ENCODE measurements at regions not wholly inside any gene's neighbourhood (a gene's known extent, or its start where the extent isn't known, plus 50 kb on each side); places are given as distances from the start of the nearest gene placed in this dataset.

- Histone ChIP-seq H3K4me2 (ENCODE audit: low read depth, low read length) (no peak overlapping the region), H3K9me2 (replicated peaks; ENCODE audit: insufficient read depth, low read length) (no peaks in the 10 kb centered on the region), H2AFZ (ENCODE audit: low read length) (no peak overlapping the region), H3K4me3 (ENCODE audit: low read length) (no peak overlapping the region), H3K27ac (ENCODE audit: low read length) (no peak overlapping the region), H3K79me2 (ENCODE audit: low read length) (no peaks in the 10 kb centered on the region), H3K4me1 (ENCODE audit: low read length) (no peaks in the 10 kb centered on the region), H3K9ac (ENCODE audit: low read length) (no peak overlapping the region), H3F3A (ENCODE audit: insufficient read depth, low read length) (no peaks in the 10 kb centered on the region), H3K36me3 (replicated peaks; ENCODE audit: insufficient read depth, low read length) (no peaks in the 10 kb centered on the region), H3K9me3 (replicated peaks; ENCODE audit: insufficient read depth, low read length) (no peaks in the 10 kb centered on the region), H4K20me1 (ENCODE audit: insufficient read depth, low read length) (no peaks in the 10 kb centered on the region), H3K27me3 (replicated peaks; ENCODE audit: insufficient read depth, low read length) (no peaks in the 10 kb centered on the region)
- no peak for DNase-seq
- TF ChIP-seq EZH2 (optimal IDR thresholded peaks at IDR 0.05; ENCODE audit: low read depth, low read length): no peak
- TF ChIP-seq, protein P1, sequence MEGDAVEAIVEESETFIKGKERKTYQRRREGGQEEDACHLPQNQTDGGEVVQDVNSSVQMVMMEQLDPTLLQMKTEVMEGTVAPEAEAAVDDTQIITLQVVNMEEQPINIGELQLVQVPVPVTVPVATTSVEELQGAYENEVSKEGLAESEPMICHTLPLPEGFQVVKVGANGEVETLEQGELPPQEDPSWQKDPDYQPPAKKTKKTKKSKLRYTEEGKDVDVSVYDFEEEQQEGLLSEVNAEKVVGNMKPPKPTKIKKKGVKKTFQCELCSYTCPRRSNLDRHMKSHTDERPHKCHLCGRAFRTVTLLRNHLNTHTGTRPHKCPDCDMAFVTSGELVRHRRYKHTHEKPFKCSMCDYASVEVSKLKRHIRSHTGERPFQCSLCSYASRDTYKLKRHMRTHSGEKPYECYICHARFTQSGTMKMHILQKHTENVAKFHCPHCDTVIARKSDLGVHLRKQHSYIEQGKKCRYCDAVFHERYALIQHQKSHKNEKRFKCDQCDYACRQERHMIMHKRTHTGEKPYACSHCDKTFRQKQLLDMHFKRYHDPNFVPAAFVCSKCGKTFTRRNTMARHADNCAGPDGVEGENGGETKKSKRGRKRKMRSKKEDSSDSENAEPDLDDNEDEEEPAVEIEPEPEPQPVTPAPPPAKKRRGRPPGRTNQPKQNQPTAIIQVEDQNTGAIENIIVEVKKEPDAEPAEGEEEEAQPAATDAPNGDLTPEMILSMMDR (IDR thresholded peaks at IDR 0.05; ENCODE audit: low read length): no peak
- no peak for TF ChIP-seq EZH2phosphoT487 (IDR thresholded peaks at IDR 0.05; ENCODE audit: low read length)
Observed at GRCh38 chr2:59961746-59962145, 591.7 kb downstream of the BCL11A start.

GRCh38 chr2:59959944-59960343 lies 593.5 kb downstream of the BCL11A start:
- no peak for DNase-seq
- Histone ChIP-seq H3K9ac (ENCODE audit: low read length) (no peak overlapping the region), H3K27me3 (replicated peaks; ENCODE audit: insufficient read depth, low read length) (no peaks in the 10 kb centered on the region), H3K27ac (ENCODE audit: low read length) (no peak overlapping the region), H3K4me1 (ENCODE audit: low read length) (no peaks in the 10 kb centered on the region), H4K20me1 (ENCODE audit: insufficient read depth, low read length) (no peaks in the 10 kb centered on the region), H3F3A (ENCODE audit: insufficient read depth, low read length) (no peaks in the 10 kb centered on the region), H2AFZ (ENCODE audit: low read length) (no peak overlapping the region), H3K36me3 (replicated peaks; ENCODE audit: insufficient read depth, low read length) (no peaks in the 10 kb centered on the region), H3K9me2 (replicated peaks; ENCODE audit: insufficient read depth, low read length) (no peaks in the 10 kb centered on the region), H3K4me2 (ENCODE audit: low read depth, low read length) (no peak overlapping the region), H3K4me3 (ENCODE audit: low read length) (no peak overlapping the region), H3K9me3 (replicated peaks; ENCODE audit: insufficient read depth, low read length) (no peaks in the 10 kb centered on the region), H3K79me2 (ENCODE audit: low read length) (no peaks in the 10 kb centered on the region)
- no peak for TF ChIP-seq EZH2 (optimal IDR thresholded peaks at IDR 0.05; ENCODE audit: low read depth, low read length)

DNA sequence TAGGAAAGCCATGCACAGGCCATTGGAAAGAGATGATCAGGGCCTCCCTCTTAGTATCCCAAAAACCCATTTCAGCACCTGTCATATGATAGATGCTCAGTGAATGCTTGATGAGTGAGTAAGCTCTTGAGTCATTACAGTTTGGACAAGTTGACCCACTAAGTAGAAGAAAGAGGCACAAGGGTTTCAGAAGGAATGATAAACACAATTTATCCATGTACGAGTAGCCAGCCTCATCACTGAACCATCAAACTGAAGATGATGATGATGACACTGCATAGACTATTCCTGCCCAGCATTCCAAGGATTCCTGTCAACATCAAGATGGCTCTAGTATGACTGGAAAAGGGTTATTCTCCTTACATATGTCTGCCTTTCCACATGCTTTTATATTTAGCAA lies 596.0 kb downstream of the BCL11A start:
- H3K27ac ChIP-seq (ENCODE audit: low read length): no peak overlapping the region
- no peak overlapping the region for H3K4me3 ChIP-seq (ENCODE audit: low read length)
- no peaks in the 10 kb centered on the region for H3K9me2 ChIP-seq (replicated peaks; ENCODE audit: insufficient read depth, low read length)
- no peak for DNase-seq
- no peaks in the 10 kb centered on the region for H3K4me1 ChIP-seq (ENCODE audit: low read length)
- H3K36me3 ChIP-seq (replicated peaks; ENCODE audit: insufficient read depth, low read length): no peaks in the 10 kb centered on the region
- H3K4me2 ChIP-seq (ENCODE audit: low read depth, low read length): no peak overlapping the region
- TF ChIP-seq, protein P1 (IDR thresholded peaks at IDR 0.05; ENCODE audit: low read length): no peak
- no peak for TF ChIP-seq EZH2 (optimal IDR thresholded peaks at IDR 0.05; ENCODE audit: low read depth, low read length)
- TF ChIP-seq EZH2phosphoT487 (IDR thresholded peaks at IDR 0.05; ENCODE audit: low read length): no peak
- no peaks in the 10 kb centered on the region for H3K27me3 ChIP-seq (replicated peaks; ENCODE audit: insufficient read depth, low read length)
- H2AFZ ChIP-seq (ENCODE audit: low read length): no peak overlapping the region
- no peaks in the 10 kb centered on the region for H3F3A ChIP-seq (ENCODE audit: insufficient read depth, low read length)
- H3K79me2 ChIP-seq (ENCODE audit: low read length): no peaks in the 10 kb centered on the region
- no peaks in the 10 kb centered on the region for H3K9me3 ChIP-seq (replicated peaks; ENCODE audit: insufficient read depth, low read length)
- H3K9ac ChIP-seq (ENCODE audit: low read length): no peak overlapping the region
- H4K20me1 ChIP-seq (ENCODE audit: insufficient read depth, low read length): no peaks in the 10 kb centered on the region

DNA sequence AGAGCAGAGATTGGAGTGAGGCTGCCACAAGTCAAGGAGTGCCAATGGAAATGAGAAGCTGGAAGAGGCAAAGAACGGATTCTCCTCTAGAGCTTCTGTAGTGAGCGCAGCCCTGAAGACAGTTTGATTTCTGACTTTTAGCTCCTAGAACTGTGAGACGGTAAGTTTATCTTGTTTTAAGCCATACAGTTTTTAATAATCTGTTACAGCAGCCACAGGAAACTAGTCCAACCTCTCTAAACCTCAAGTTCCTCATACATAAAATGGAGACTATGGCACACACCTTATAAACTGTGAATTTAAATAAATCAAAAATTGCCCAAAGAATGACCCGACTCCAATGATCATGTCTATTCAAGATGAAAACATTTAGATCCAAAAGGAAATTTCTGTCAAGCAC lies 596.5 kb downstream of the BCL11A start:
- Histone ChIP-seq H4K20me1 (ENCODE audit: insufficient read depth, low read length) (no peaks in the 10 kb centered on the region), H3K9ac (ENCODE audit: low read length) (no peak overlapping the region), H3K36me3 (replicated peaks; ENCODE audit: insufficient read depth, low read length) (no peaks in the 10 kb centered on the region), H3K4me1 (ENCODE audit: low read length) (no peaks in the 10 kb centered on the region), H3K79me2 (ENCODE audit: low read length) (no peaks in the 10 kb centered on the region), H2AFZ (ENCODE audit: low read length) (no peak overlapping the region), H3F3A (ENCODE audit: insufficient read depth, low read length) (no peaks in the 10 kb centered on the region), H3K9me2 (replicated peaks; ENCODE audit: insufficient read depth, low read length) (no peaks in the 10 kb centered on the region), H3K4me3 (ENCODE audit: low read length) (no peak overlapping the region), H3K27ac (ENCODE audit: low read length) (no peak overlapping the region), H3K9me3 (replicated peaks; ENCODE audit: insufficient read depth, low read length) (no peaks in the 10 kb centered on the region), H3K27me3 (replicated peaks; ENCODE audit: insufficient read depth, low read length) (no peaks in the 10 kb centered on the region), H3K4me2 (ENCODE audit: low read depth, low read length) (no peak overlapping the region)
- no peak for DNase-seq
- TF ChIP-seq EZH2 (optimal IDR thresholded peaks at IDR 0.05; ENCODE audit: low read depth, low read length): no peak
- TF ChIP-seq EZH2phosphoT487 (IDR thresholded peaks at IDR 0.05; ENCODE audit: low read length): no peak
- TF ChIP-seq, protein P1 (IDR thresholded peaks at IDR 0.05; ENCODE audit: low read length): no peak

All from MM.1S (cell line).